T-cell (primary cell): ENCODE measurements at regions not wholly inside any gene's neighbourhood (a gene's known extent, or its start where the extent isn't known, plus 50 kb on each side); places are given as distances from the start of the nearest gene placed in this dataset.
"Not testable (repeated sequence)": the region's sequence is repeated elsewhere in the genome, so short reads cannot be mapped to it uniquely, and the experiment has no call there.

ENCODE experiments used
- ATAC-seq, 4 experiments: fragments of 200-7000 bp in 3 of 4; fragments of 150-1000 bp in 1 of 4; cut with Tn5 transposase; replicated peaks in 1 of 4; 1 replicate in 3 of 4; 2 replicates in 1 of 4; pipeline ENCODE4 v1.10.0; 2021; ENCODE audit warnings: moderate library complexity in 3 of 4, mild to moderate bottlenecking in 2 of 4, moderate number of reproducible peaks in 1 of 4
- CTCF ChIA-PET, 2 donors: fragments of 300-600 bp; sonication (Branson Sonifier 250); formaldehyde crosslinking; loops; one replicate each; lab custom pipeline; 2022; ENCODE audit warnings: antibody characterized with exemption in 2 of 2; lab: Charles Lee
- POLR2A ChIA-PET, 2 donors: fragments of 300-600 bp; sonication (Branson Sonifier 250); formaldehyde crosslinking; loops; one replicate each; lab custom pipeline; 2022; ENCODE audit warnings: antibody characterized with exemption in 2 of 2; lab: Charles Lee
- DNase-seq, 35 experiments: peaks; one replicate each; pipeline versions ENCODE4 v3.0.0 to v3.0.0-alpha.2; 2013 to 2023
- H3K27ac ChIP-seq: one replicate; pipeline ENCODE4 v1.5.1; 2013; ENCODE audit warnings: low read length
- H3K27me3 ChIP-seq, 2 experiments: replicated peaks in 1 of 2; 1 replicate in 1 of 2; 2 replicates in 1 of 2; pipeline versions ENCODE4 v1.6.1 to v1.7.0; 2013; ENCODE audit warnings: low read length in 1 of 2, mixed read lengths in 1 of 2; ENCODE audit not compliant: control insufficient read depth in 2 of 2, insufficient read depth in 2 of 2; ENCODE audit errors: extremely low read depth in 1 of 2
- H3K36me3 ChIP-seq, 2 donors: 1 replicate in 1 of 2; 2 replicates in 1 of 2; pipeline versions ENCODE4 v1.6.1 to v1.7.0; 2013; ENCODE audit warnings: low read length in 1 of 2; ENCODE audit not compliant: control insufficient read depth in 2 of 2, insufficient read depth in 1 of 2; ENCODE audit errors: extremely low read depth in 1 of 2
- H3K4me1 ChIP-seq, 2 experiments: 1 replicate in 1 of 2; 2 replicates in 1 of 2; pipeline versions ENCODE4 v1.6.1 to v1.7.0; 2013; ENCODE audit warnings: low read length in 2 of 2, mixed read lengths in 1 of 2; ENCODE audit not compliant: insufficient read depth in 2 of 2, control insufficient read depth in 1 of 2; ENCODE audit errors: extremely low read depth in 1 of 2
- H3K4me3 ChIP-seq, 2 donors: 1 replicate in 1 of 2; 2 replicates in 1 of 2; pipeline versions ENCODE4 v1.5.1 to v1.7.0; 2013; ENCODE audit warnings: mild to moderate bottlenecking in 2 of 2, low read length in 1 of 2, moderate library complexity in 1 of 2; ENCODE audit not compliant: control insufficient read depth in 1 of 2; ENCODE audit errors: extremely low read depth in 1 of 2
- H3K9me3 ChIP-seq: 2 replicates; pipeline ENCODE4 v1.7.0; 2013
- H3K27ac Mint-ChIP-seq, 2 donors: one replicate each; pipeline ENCODE4 v1.8.0; 2020 to 2021; ENCODE audit warnings: mild to moderate bottlenecking in 2 of 2, mixed read lengths in 2 of 2
- H3K27me3 Mint-ChIP-seq, 2 donors: one replicate each; pipeline ENCODE4 v1.8.0; 2021 to 2022; ENCODE audit warnings: mixed read lengths in 2 of 2
- H3K36me3 Mint-ChIP-seq: one replicate; pipeline ENCODE4 v1.8.0; 2021; ENCODE audit warnings: mixed read lengths
- H3K4me1 Mint-ChIP-seq, 3 donors: one replicate each; pipeline ENCODE4 v1.8.0; 2020 to 2022; ENCODE audit warnings: mixed read lengths in 3 of 3, mild to moderate bottlenecking in 1 of 3
- H3K4me3 Mint-ChIP-seq, 3 donors: one replicate each; pipeline ENCODE4 v1.8.0; 2020 to 2022; ENCODE audit warnings: mild to moderate bottlenecking in 3 of 3, mixed read lengths in 3 of 3, moderate library complexity in 3 of 3
- H3K9me3 Mint-ChIP-seq, 3 donors: one replicate each; pipeline ENCODE4 v1.8.0; 2020 to 2022; ENCODE audit warnings: mixed read lengths in 3 of 3
- WGBS: methylation state at CpG from one replicate; pipeline ENCODE4 v1.1.5; 2013; ENCODE audit warnings: missing lambda C conversion rate; ENCODE audit not compliant: insufficient coverage; 5-methylcytosine and 5-hydroxymethylcytosine counted together

- ATAC-seq, H3K9me3 Mint-ChIP-seq, H3K27me3 Mint-ChIP-seq, H3K27ac ChIP-seq, H3K4me3 ChIP-seq, CTCF ChIA-PET, H3K36me3 Mint-ChIP-seq, H3K36me3 ChIP-seq, POLR2A ChIA-PET, H3K27me3 ChIP-seq, H3K4me1 ChIP-seq, H3K9me3 ChIP-seq: not testable (repeated sequence)
- H3K4me1 Mint-ChIP-seq = peaks cover 6 to 12% (median 9%) of the 10 kb centered on the region in 3 donors
- no CpG with 5 or more reads among the region's 13 CpGs for WGBS
- H3K4me3 Mint-ChIP-seq = peak overlapping the region in 1 of 3 donors; percentile 45
- H3K27ac Mint-ChIP-seq = peak overlapping the region in 1 of 2 donors; percentile 66
- DNase-seq = peak in 32 of 35 experiments; percentile 5 to 64 (median 42)
Observed at GRCh38 chr12:67900418-67900817, 88.8 kb upstream of the IFNG-AS1 start.

DNA sequence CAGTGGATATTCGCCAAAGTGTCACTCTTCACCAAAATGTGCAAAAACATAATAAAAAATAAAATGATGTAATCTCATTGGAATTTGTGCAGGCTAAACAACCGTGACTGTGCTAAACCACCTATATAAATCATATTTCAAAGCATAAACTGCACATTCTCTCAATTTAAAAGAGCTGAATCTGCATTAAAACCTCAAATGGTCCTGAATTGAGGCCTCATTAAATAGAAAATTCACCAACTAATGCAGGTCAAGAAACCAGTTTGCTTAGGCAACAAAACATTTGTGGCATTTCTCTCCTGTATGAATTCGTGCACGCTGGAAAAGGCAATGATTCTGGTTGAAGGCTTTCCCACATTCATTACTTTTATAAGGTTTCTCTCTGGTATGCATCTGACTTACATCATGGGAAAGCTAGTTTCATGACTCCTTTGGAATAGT is 80.1 kb upstream of the IFNG-AS1 start:
- H3K9me3 ChIP-seq = no peaks in the 10 kb centered on the region
- no peaks in the 10 kb centered on the region for H3K36me3 ChIP-seq
- H3K27ac Mint-ChIP-seq = no peak overlapping the region
- ATAC-seq (no peak), DNase-seq (no peak)
- ChIA-PET CTCF (interaction anchor here in 1 of 2 donors (1.2 kb wide), 1 partner anchor 34 kb away, joined by 4 read pairs; no protein-coding TSS in a partner anchor), POLR2A (interaction anchor here in 1 of 2 donors (0.6 kb wide), 1 partner anchor 594 kb away, joined by 3 read pairs; no protein-coding TSS in a partner anchor)
- no peaks in the 10 kb centered on the region for H3K36me3 Mint-ChIP-seq
- peaks cover 0 to 5% of the 10 kb centered on the region in 2 donors for H3K27me3 Mint-ChIP-seq
- no peak overlapping the region for H3K4me3 ChIP-seq
- H3K4me1 ChIP-seq = no peaks in the 10 kb centered on the region
- peaks cover 0 to 5% (median 0%) of the 10 kb centered on the region in 3 donors for H3K9me3 Mint-ChIP-seq
- H3K27me3 ChIP-seq = no peaks in the 10 kb centered on the region
- no peaks in the 10 kb centered on the region for H3K4me1 Mint-ChIP-seq
- 83% methylated on average over 1 of the region's 4 CpGs for WGBS
- no peak overlapping the region for H3K27ac ChIP-seq
- H3K4me3 Mint-ChIP-seq = no peak overlapping the region

DNA sequence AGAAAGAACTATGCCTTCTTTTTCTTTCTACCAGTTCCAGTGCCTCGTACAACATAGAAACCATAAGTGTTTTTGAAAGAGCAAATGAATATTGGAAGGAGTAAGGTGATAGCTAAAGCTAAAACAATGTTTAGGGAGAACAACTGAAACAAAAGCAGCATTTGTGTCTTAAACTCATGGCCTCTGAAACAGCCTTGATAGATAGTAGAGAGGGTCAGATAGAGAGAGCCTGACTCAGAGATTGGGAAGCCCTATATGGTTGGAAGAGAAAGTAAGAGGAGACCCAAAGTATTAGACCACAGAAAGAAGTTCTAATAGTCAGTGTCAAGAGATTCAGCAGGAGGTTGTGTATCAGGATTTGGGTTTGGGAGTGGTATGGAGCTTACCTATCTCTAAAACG is 79.6 kb upstream of the IFNG-AS1 start:
- H3K4me1 ChIP-seq = no peaks in the 10 kb centered on the region
- H3K27me3 ChIP-seq = no peaks in the 10 kb centered on the region
- no peaks in the 10 kb centered on the region for H3K4me1 Mint-ChIP-seq
- ChIA-PET CTCF (interaction anchor here in 1 of 2 donors (0.7 kb wide), 1 partner anchor 79 kb away, joined by 3 read pairs; no protein-coding TSS in a partner anchor), POLR2A (no interaction called here)
- peaks cover 0 to 5% (median 0%) of the 10 kb centered on the region in 3 donors for H3K9me3 Mint-ChIP-seq
- no peak overlapping the region for H3K4me3 ChIP-seq
- H3K4me3 Mint-ChIP-seq = no peak overlapping the region
- H3K36me3 Mint-ChIP-seq = no peaks in the 10 kb centered on the region
- no CpG with 5 or more reads among the region's 2 CpGs for WGBS
- H3K27me3 Mint-ChIP-seq = peaks cover 0 to 5% of the 10 kb centered on the region in 2 donors
- H3K9me3 ChIP-seq = no peaks in the 10 kb centered on the region
- H3K36me3 ChIP-seq = no peaks in the 10 kb centered on the region
- ATAC-seq (no peak), DNase-seq (no peak)
- H3K27ac Mint-ChIP-seq = no peak overlapping the region
- H3K27ac ChIP-seq = no peak overlapping the region

GRCh38 chr12:67910360-67911274 is 78.6 kb upstream of the IFNG-AS1 start:
- H3K4me3 ChIP-seq = no peak overlapping the region
- Mint-ChIP-seq H3K4me1 (no peaks in the 10 kb centered on the region), H3K9me3 (peaks cover 0 to 5% (median 0%) of the 10 kb centered on the region in 3 donors), H3K36me3 (no peaks in the 10 kb centered on the region), H3K27me3 (peaks cover 0 to 5% of the 10 kb centered on the region in 2 donors), H3K4me3 (no peak overlapping the region), H3K27ac (peak overlapping the region in 1 of 2 donors; percentile 23)
- ChIA-PET POLR2A (no interaction called here), CTCF (no interaction called here)
- no peak overlapping the region for H3K27ac ChIP-seq
- no peaks in the 10 kb centered on the region for H3K27me3 ChIP-seq
- no peaks in the 10 kb centered on the region for H3K9me3 ChIP-seq
- WGBS = 97% methylated on average over 6 of the region's 14 CpGs
- no peaks in the 10 kb centered on the region for H3K36me3 ChIP-seq
- H3K4me1 ChIP-seq = no peaks in the 10 kb centered on the region
- DNase-seq (no peak), ATAC-seq (no peak)

GRCh38 chr12:67911275-67911600 is 78.0 kb upstream of the IFNG-AS1 start:
- Histone ChIP-seq H3K9me3 (no peaks in the 10 kb centered on the region), H3K36me3 (no peaks in the 10 kb centered on the region), H3K27me3 (no peaks in the 10 kb centered on the region), H3K4me3 (no peak overlapping the region), H3K4me1 (no peaks in the 10 kb centered on the region), H3K27ac (no peak overlapping the region)
- ATAC-seq (no peak), DNase-seq (no peak)
- 100% methylated on average over 1 of the region's 5 CpGs for WGBS
- no peak overlapping the region for H3K4me3 Mint-ChIP-seq
- H3K27ac Mint-ChIP-seq = no peak overlapping the region
- ChIA-PET POLR2A (no interaction called here), CTCF (interaction anchor here in 1 of 2 donors (0.5 kb wide), 1 partner anchor 124 kb away, joined by 3 read pairs; no protein-coding TSS in a partner anchor)
- H3K36me3 Mint-ChIP-seq = no peaks in the 10 kb centered on the region
- H3K4me1 Mint-ChIP-seq = no peaks in the 10 kb centered on the region
- peaks cover 0 to 5% of the 10 kb centered on the region in 2 donors for H3K27me3 Mint-ChIP-seq
- peaks cover 0 to 5% (median 0%) of the 10 kb centered on the region in 3 donors for H3K9me3 Mint-ChIP-seq

GRCh38 chr12:67911789-67912188 is 77.5 kb upstream of the IFNG-AS1 start:
- no peaks in the 10 kb centered on the region for H3K27me3 ChIP-seq
- H3K4me3 ChIP-seq = no peak overlapping the region
- H3K36me3 ChIP-seq = no peaks in the 10 kb centered on the region
- no peak overlapping the region for H3K27ac Mint-ChIP-seq
- no peaks in the 10 kb centered on the region for H3K36me3 Mint-ChIP-seq
- WGBS = 33% methylated on average over 1 of the region's 3 CpGs
- H3K4me3 Mint-ChIP-seq = no peak overlapping the region
- no peak overlapping the region for H3K27ac ChIP-seq
- ChIA-PET POLR2A (no interaction called here), CTCF (interaction anchor here in 1 of 2 donors (0.5 kb wide), 1 partner anchor 124 kb away, joined by 3 read pairs; no protein-coding TSS in a partner anchor)
- no peaks in the 10 kb centered on the region for H3K4me1 ChIP-seq
- H3K27me3 Mint-ChIP-seq = peaks cover 0 to 5% of the 10 kb centered on the region in 2 donors
- peaks cover 0 to 5% (median 0%) of the 10 kb centered on the region in 3 donors for H3K9me3 Mint-ChIP-seq
- DNase-seq = no peak
- H3K9me3 ChIP-seq = no peaks in the 10 kb centered on the region
- no peaks in the 10 kb centered on the region for H3K4me1 Mint-ChIP-seq
- ATAC-seq = no peak
